ENCODE measurements at regions not wholly inside any gene's neighbourhood (a gene's known extent, or its start where the extent isn't known, plus 50 kb on each side); places are given as distances from the start of the nearest gene placed in this dataset.

- no peak overlapping the region for H3K18ac ChIP-seq (ENCODE audit: extremely low read depth, low read length)
- WGBS, 2 experiments (ENCODE audit: extremely low coverage in 1 of 2, insufficient coverage in 1 of 2, insufficient read length in 1 of 2, insufficient replicate concordance in 2 of 2, low coverage in 1 of 2, low lambda C conversion rate in 2 of 2, missing lambda C conversion rate in 1 of 2) = 67% methylated on average over 4 of the region's 4 CpGs; no CpG with 5 or more reads in 1 of the 2 experiments
- POLR2A ChIA-PET (ENCODE audit: partially characterized antibody) = interaction anchor here (0.6 kb wide), 1 partner anchor 18 kb away, joined by 3 read pairs; no protein-coding TSS in a partner anchor
- no peak for TF ChIP-seq TEAD4 (IDR thresholded peaks at IDR 0.05; ENCODE audit: low read depth, low read length)
- TF ChIP-seq HDAC6 (IDR thresholded peaks at IDR 0.05; ENCODE audit: low read depth, low read length) = no peak
- no peak for TF ChIP-seq SUZ12 (IDR thresholded peaks at IDR 0.05; ENCODE audit: low read length)
- no peak for TF ChIP-seq RXRA (IDR thresholded peaks at IDR 0.05; ENCODE audit: insufficient read depth, low read depth, low read length)
- TF ChIP-seq BACH1 (IDR thresholded peaks at IDR 0.05; ENCODE audit: low read length) = no peak
- TF ChIP-seq ZNF274 (IDR thresholded peaks at IDR 0.05; ENCODE audit: borderline replicate concordance, extremely low read depth, low read length) = no peak
- no peak for TF ChIP-seq SIX5 (IDR thresholded peaks at IDR 0.05; ENCODE audit: low read depth, low read length)
- TF ChIP-seq PHF8 (conservative IDR thresholded peaks at IDR 0.05; ENCODE audit: low read depth, low read length) = no peak
- no peak for TF ChIP-seq CHD1 (IDR thresholded peaks at IDR 0.05; ENCODE audit: low read depth, low read length)
- TF ChIP-seq KDM1A (IDR thresholded peaks at IDR 0.05; ENCODE audit: borderline replicate concordance, low read length) = no peak
- TF ChIP-seq YY1 (IDR thresholded peaks at IDR 0.05; ENCODE audit: low read depth, low read length) = no peak
- TF ChIP-seq EP300 (IDR thresholded peaks at IDR 0.05; ENCODE audit: borderline replicate concordance in 1 of 2, low read depth in 2 of 2, low read length in 2 of 2) = no peak
- no peak for TF ChIP-seq SAP30 (IDR thresholded peaks at IDR 0.05; ENCODE audit: insufficient read depth, insufficient replicate concordance, low read length)
- no peak for TF ChIP-seq CHD2 (IDR thresholded peaks at IDR 0.05; ENCODE audit: low read length)
- no peak for TF ChIP-seq CBX5 (IDR thresholded peaks at IDR 0.05; ENCODE audit: low read depth, low read length)
- TF ChIP-seq BRCA1 (IDR thresholded peaks at IDR 0.05; ENCODE audit: low read depth, low read length) = no peak
These were observed 406.3 kb upstream of the CPEB2 start for GRCh38 chr4:14596028-14596427.

More at GRCh38 chr4:14596028-14596427, 406.3 kb upstream of the CPEB2 start:
- Histone ChIP-seq H4K8ac (ENCODE audit: extremely low read depth, insufficient read depth, low read length) (no peak overlapping the region), H3K4me3 (ENCODE audit: extremely low read depth in 1 of 4, insufficient read depth in 2 of 4, low read depth in 3 of 4, low read length in 4 of 4) (no peak overlapping the region), H3K4ac (replicated peaks; ENCODE audit: insufficient read length, low read depth, low read length) (no peak overlapping the region), H3K14ac (ENCODE audit: insufficient read length) (no peak overlapping the region), H3K79me1 (ENCODE audit: low read depth, low read length) (no peaks in the 10 kb centered on the region), H2BK5ac (ENCODE audit: low read depth, low read length) (no peak overlapping the region), H3K9ac (replicated peaks in 1 of 4; ENCODE audit: extremely low read depth in 1 of 4, low read depth in 3 of 4, low read length in 3 of 4) (no peak overlapping the region), H2AK5ac (ENCODE audit: low read depth, low read length) (no peak overlapping the region), H3K23ac (ENCODE audit: insufficient read length) (no peak overlapping the region), H3K27me3 (replicated peaks in 1 of 4; ENCODE audit: control insufficient read depth in 3 of 4, extremely low read depth in 1 of 4, insufficient read depth in 3 of 4, low read length in 3 of 4) (no peaks in the 10 kb centered on the region), H2BK20ac (ENCODE audit: low read length) (no peak overlapping the region), H3K4me1 (replicated peaks in 1 of 4; ENCODE audit: control insufficient read depth in 3 of 4, insufficient read depth in 4 of 4, low read length in 3 of 4) (no peaks in the 10 kb centered on the region), H3K79me2 (ENCODE audit: control insufficient read depth in 1 of 2, insufficient read depth in 2 of 2, low read length in 2 of 2) (no peaks in the 10 kb centered on the region), H2BK120ac (replicated peaks; ENCODE audit: low read depth, low read length) (no peak overlapping the region), H4K20me1 (replicated peaks in 1 of 2; ENCODE audit: control insufficient read depth in 1 of 2, insufficient read depth in 2 of 2, low read length in 2 of 2) (no peaks in the 10 kb centered on the region), H3K56ac (replicated peaks; ENCODE audit: insufficient read length, low read depth, low read length) (no peak overlapping the region), H3K9me3 (ENCODE audit: insufficient read depth in 2 of 2, low read depth in 1 of 2, low read length in 1 of 2) (no peaks in the 10 kb centered on the region; a peak in 1 of 4 replicates), H3K4me2 (ENCODE audit: insufficient read depth in 1 of 2, low read depth in 2 of 2, low read length in 2 of 2) (no peak overlapping the region), H3K36me3 (ENCODE audit: control insufficient read depth in 2 of 4, insufficient read depth in 4 of 4, low read length in 3 of 4) (no peaks in the 10 kb centered on the region), H3K23me2 (ENCODE audit: low read depth, low read length) (no peaks in the 10 kb centered on the region), H4K5ac (ENCODE audit: insufficient read length, low read depth, low read length) (no peak overlapping the region), H2AFZ (ENCODE audit: low read length) (no peak overlapping the region), H2BK15ac (ENCODE audit: low read length) (no peak overlapping the region), H4K91ac (replicated peaks; ENCODE audit: insufficient read length, low read length) (no peak overlapping the region), H2BK12ac (ENCODE audit: low read depth, low read length) (no peak overlapping the region), H3K27ac (ENCODE audit: low read depth, low read length) (no peak overlapping the region)
- FAIRE-seq = no peak
- CTCF ChIA-PET (ENCODE audit: partially characterized antibody) = interaction anchor here (0.7 to 2.5 kb wide), 8 partner anchors 8 to 105 kb away, joined by 3 to 8 read pairs (median 4); no protein-coding TSS in a partner anchor
- no peak for DNase-seq (ENCODE audit: low read depth in 1 of 2, low spot score in 2 of 2)

Measured in H1 (cell line).